SK-N-SH treated with all-trans-retinoic acid at 6 μM for 48 hours (cell line): ENCODE measurements at regions not wholly inside any gene's neighbourhood (a gene's known extent, or its start where the extent isn't known, plus 50 kb on each side); places are given as distances from the start of the nearest gene placed in this dataset.

Experiments used
- CREB5 ChIP-seq: fragments of 250-450 bp; sonication (Bioruptor Pico); IDR thresholded peaks from 2 replicates; pipeline ENCODE4 v1.5.1; 2020; ENCODE audit warnings: low read depth, mild to moderate bottlenecking, moderate library complexity
- GLIS3 ChIP-seq: fragments of 250-450 bp; sonication (Bioruptor Pico); IDR thresholded peaks from 2 replicates; pipeline ENCODE4 v1.5.0; 2020; ENCODE audit warnings: mild to moderate bottlenecking, moderate library complexity
- ISL1 ChIP-seq: fragments of 250-450 bp; sonication (Bioruptor Pico); IDR thresholded peaks from 2 replicates; pipeline ENCODE4 v2.1.2; 2022; ENCODE audit warnings: mild to moderate bottlenecking, moderate library complexity
- PATZ1 ChIP-seq: fragments of 250-450 bp; sonication (Bioruptor Pico); IDR thresholded peaks from 2 replicates; pipeline ENCODE4 v1.8.0; 2020; ENCODE audit warnings: mild to moderate bottlenecking, moderate library complexity, borderline replicate concordance
- SNAI2 ChIP-seq: fragments of 250-450 bp; sonication (Bioruptor Pico); IDR thresholded peaks from 2 replicates; pipeline ENCODE4 v1.5.0; 2020; ENCODE audit warnings: mild to moderate bottlenecking, moderate library complexity
- TCF4 ChIP-seq: fragments of 250-450 bp; sonication (Bioruptor Pico); IDR thresholded peaks from 2 replicates; pipeline ENCODE4 v1.8.0; 2021; ENCODE audit warnings: mild to moderate bottlenecking, moderate library complexity, borderline replicate concordance
- TSHZ2 ChIP-seq: fragments of 250-450 bp; sonication (Bioruptor Pico); IDR thresholded peaks from 2 replicates; pipeline ENCODE4 v1.5.0; 2020; ENCODE audit warnings: mild to moderate bottlenecking, moderate library complexity
- ZFP30 ChIP-seq: fragments of 450-650 bp; formaldehyde crosslinking; IDR thresholded peaks from 2 replicates; pipeline ENCODE4 v1.5.0; 2022; ENCODE audit warnings: mild to moderate bottlenecking, moderate library complexity

GRCh38 chr10:131673396-131673795 lies 227.4 kb upstream of the PPP2R2D start:
- TF ChIP-seq TCF4 (CRISPR knock-in tag) (no peak), CREB5 (CRISPR knock-in tag) (no peak), ZFP30 (CRISPR knock-in tag) (no peak), GLIS3 (CRISPR knock-in tag) (no peak), PATZ1 (no peak), TSHZ2 (CRISPR knock-in tag) (no peak), SNAI2 (no peak), ISL1 (no peak)
